ENCODE measurements at regions not wholly inside any gene's neighbourhood (a gene's known extent, or its start where the extent isn't known, plus 50 kb on each side); places are given as distances from the start of the nearest gene placed in this dataset.

DNA sequence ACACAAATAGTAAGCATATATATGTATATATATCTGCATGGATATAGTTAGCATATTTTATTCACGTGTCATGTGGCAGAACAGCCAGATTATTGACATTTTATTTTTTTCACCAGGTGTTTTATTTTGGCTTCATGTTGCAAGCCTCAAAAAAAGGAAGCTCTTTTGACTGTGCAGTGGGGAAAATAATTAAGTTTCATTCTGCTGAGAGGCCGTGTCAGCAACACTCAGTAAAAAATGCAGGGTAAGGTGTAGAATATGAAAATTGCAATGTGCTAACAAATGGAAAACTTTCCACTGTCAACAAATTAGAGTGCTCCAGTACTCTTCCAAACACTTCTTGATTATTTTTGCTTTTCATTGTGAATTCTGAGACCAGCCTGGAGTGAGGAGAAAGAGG is 511.5 kb downstream of the GLUD2 start:
- in situ Hi-C loops (cut with HindIII; ENCODE audit: low pct_unique_long_range_greater_than_20kb, low sequenced_read_pairs) (no loop called here), intact Hi-C loops (cut with micrococcal nuclease; ENCODE audit: unreplicated experiment) (no loop called here)
- CTCF ChIA-PET, result no interaction called here

DNA sequence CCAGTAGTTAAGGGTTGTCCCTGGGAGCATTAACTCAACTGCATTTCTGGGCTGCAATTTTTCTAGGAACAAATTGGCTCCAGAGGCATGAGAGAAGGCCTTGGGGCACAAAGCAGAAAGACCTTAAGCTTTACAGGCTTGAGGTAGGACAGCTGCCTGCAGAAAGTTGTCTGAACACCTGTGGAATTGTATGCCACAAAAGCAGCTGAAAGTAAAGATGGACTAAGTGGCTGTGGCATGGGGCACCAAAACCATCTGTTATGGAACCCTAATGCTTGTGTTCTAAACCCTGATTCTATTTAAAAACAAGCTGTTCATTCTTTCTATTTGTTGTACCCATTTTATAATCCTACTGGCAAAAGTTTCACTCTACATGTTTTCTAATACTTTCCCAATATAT is 515.2 kb downstream of the GLUD2 start:
- ATAC-seq (no peak), DNase-seq (ENCODE audit: low read depth, low spot score) (no peak)
- Histone ChIP-seq H3K27ac (ENCODE audit: low read length) (no peak overlapping the region), H3K27me3 (ENCODE audit: control insufficient read depth, insufficient read depth, low read length) (no peaks in the 10 kb centered on the region), H3K4me1 (ENCODE audit: control insufficient read depth, insufficient read depth, low read length) (no peaks in the 10 kb centered on the region), H3K36me3 (ENCODE audit: control insufficient read depth, insufficient read depth, low read length) (no peaks in the 10 kb centered on the region), H3K9me3 (ENCODE audit: control insufficient read depth, insufficient read depth, low read depth, low read length) (no peaks in the 10 kb centered on the region), H3K4me3 (ENCODE audit: low read depth in 2 of 2, low read length in 2 of 2) (no peak overlapping the region)
- intact Hi-C loops (cut with micrococcal nuclease; ENCODE audit: unreplicated experiment), result no loop called here
- CTCF ChIA-PET, result no interaction called here
- in situ Hi-C loops (cut with HindIII; ENCODE audit: low pct_unique_long_range_greater_than_20kb, low sequenced_read_pairs), result no loop called here
- POLR2A ChIA-PET, result no interaction called here
- no TSS peak for BruUV-seq (replicated peaks)
- TF ChIP-seq, protein P1, sequence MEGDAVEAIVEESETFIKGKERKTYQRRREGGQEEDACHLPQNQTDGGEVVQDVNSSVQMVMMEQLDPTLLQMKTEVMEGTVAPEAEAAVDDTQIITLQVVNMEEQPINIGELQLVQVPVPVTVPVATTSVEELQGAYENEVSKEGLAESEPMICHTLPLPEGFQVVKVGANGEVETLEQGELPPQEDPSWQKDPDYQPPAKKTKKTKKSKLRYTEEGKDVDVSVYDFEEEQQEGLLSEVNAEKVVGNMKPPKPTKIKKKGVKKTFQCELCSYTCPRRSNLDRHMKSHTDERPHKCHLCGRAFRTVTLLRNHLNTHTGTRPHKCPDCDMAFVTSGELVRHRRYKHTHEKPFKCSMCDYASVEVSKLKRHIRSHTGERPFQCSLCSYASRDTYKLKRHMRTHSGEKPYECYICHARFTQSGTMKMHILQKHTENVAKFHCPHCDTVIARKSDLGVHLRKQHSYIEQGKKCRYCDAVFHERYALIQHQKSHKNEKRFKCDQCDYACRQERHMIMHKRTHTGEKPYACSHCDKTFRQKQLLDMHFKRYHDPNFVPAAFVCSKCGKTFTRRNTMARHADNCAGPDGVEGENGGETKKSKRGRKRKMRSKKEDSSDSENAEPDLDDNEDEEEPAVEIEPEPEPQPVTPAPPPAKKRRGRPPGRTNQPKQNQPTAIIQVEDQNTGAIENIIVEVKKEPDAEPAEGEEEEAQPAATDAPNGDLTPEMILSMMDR (IDR thresholded peaks at IDR 0.05), result no peak
- TF ChIP-seq TCF7L2 (IDR thresholded peaks at IDR 0.05; ENCODE audit: low read depth, low read length), result no peak
- TF ChIP-seq, protein P2, sequence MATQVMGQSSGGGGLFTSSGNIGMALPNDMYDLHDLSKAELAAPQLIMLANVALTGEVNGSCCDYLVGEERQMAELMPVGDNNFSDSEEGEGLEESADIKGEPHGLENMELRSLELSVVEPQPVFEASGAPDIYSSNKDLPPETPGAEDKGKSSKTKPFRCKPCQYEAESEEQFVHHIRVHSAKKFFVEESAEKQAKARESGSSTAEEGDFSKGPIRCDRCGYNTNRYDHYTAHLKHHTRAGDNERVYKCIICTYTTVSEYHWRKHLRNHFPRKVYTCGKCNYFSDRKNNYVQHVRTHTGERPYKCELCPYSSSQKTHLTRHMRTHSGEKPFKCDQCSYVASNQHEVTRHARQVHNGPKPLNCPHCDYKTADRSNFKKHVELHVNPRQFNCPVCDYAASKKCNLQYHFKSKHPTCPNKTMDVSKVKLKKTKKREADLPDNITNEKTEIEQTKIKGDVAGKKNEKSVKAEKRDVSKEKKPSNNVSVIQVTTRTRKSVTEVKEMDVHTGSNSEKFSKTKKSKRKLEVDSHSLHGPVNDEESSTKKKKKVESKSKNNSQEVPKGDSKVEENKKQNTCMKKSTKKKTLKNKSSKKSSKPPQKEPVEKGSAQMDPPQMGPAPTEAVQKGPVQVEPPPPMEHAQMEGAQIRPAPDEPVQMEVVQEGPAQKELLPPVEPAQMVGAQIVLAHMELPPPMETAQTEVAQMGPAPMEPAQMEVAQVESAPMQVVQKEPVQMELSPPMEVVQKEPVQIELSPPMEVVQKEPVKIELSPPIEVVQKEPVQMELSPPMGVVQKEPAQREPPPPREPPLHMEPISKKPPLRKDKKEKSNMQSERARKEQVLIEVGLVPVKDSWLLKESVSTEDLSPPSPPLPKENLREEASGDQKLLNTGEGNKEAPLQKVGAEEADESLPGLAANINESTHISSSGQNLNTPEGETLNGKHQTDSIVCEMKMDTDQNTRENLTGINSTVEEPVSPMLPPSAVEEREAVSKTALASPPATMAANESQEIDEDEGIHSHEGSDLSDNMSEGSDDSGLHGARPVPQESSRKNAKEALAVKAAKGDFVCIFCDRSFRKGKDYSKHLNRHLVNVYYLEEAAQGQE (IDR thresholded peaks at IDR 0.05; ENCODE audit: insufficient read depth in 1 of 2, low read depth in 2 of 2, low read length in 1 of 2), result no peak
- TF ChIP-seq SIN3A (IDR thresholded peaks at IDR 0.05; ENCODE audit: borderline replicate concordance, insufficient read depth, low read depth, low read length), result no peak
- TF ChIP-seq POLR2AphosphoS5 (IDR thresholded peaks at IDR 0.05; ENCODE audit: low read depth, low read length), result no peak

More for the DNA sequence above, 511.5 kb downstream of the GLUD2 start:
- no peaks in the 10 kb centered on the region for H3K36me3 ChIP-seq (ENCODE audit: control insufficient read depth, insufficient read depth, low read length)
- H3K27me3 ChIP-seq (ENCODE audit: control insufficient read depth, insufficient read depth, low read length), result no peaks in the 10 kb centered on the region
- TF ChIP-seq, protein P2 (IDR thresholded peaks at IDR 0.05; ENCODE audit: insufficient read depth in 1 of 2, low read depth in 2 of 2, low read length in 1 of 2), result no peak
- TF ChIP-seq TCF7L2 (IDR thresholded peaks at IDR 0.05; ENCODE audit: low read depth, low read length) (no peak), SIN3A (IDR thresholded peaks at IDR 0.05; ENCODE audit: borderline replicate concordance, insufficient read depth, low read depth, low read length) (no peak), POLR2AphosphoS5 (IDR thresholded peaks at IDR 0.05; ENCODE audit: low read depth, low read length) (no peak)
- TF ChIP-seq, protein P1 (IDR thresholded peaks at IDR 0.05), result no peak
- no peaks in the 10 kb centered on the region for H3K4me1 ChIP-seq (ENCODE audit: control insufficient read depth, insufficient read depth, low read length)
- POLR2A ChIA-PET, result no interaction called here
- no peak overlapping the region for H3K4me3 ChIP-seq (ENCODE audit: low read depth in 2 of 2, low read length in 2 of 2)
- no peak for ATAC-seq
- no peak for DNase-seq (ENCODE audit: low read depth, low spot score)
- BruUV-seq (replicated peaks), result no TSS peak
- H3K9me3 ChIP-seq (ENCODE audit: control insufficient read depth, insufficient read depth, low read depth, low read length), result no peaks in the 10 kb centered on the region
- H3K27ac ChIP-seq (ENCODE audit: low read length), result no peak overlapping the region

Measured in Panc1 (cell line).